Hepatic stellate cell (primary cell): ENCODE measurements at regions not wholly inside any gene's neighbourhood (a gene's known extent, or its start where the extent isn't known, plus 50 kb on each side); places are given as distances from the start of the nearest gene placed in this dataset.
"Not testable (repeated sequence)": the region's sequence is repeated elsewhere in the genome, so short reads cannot be mapped to it uniquely, and the experiment has no call there.

ENCODE experiments used
- DNase-seq: peaks from one replicate; pipeline ENCODE4 v3.0.0; 2011; ENCODE audit warnings: low spot score

GRCh38 chr2:185988907-185989306 lies 250.3 kb downstream of the FSIP2 start:
- DNase-seq, result not testable (repeated sequence)

GRCh38 chr2:185990861-185991525 lies 252.4 kb downstream of the FSIP2 start:
- DNase-seq, result no peak

GRCh38 chr2:185998562-185999070 lies 260.0 kb downstream of the FSIP2 start:
- DNase-seq, result no peak

DNA sequence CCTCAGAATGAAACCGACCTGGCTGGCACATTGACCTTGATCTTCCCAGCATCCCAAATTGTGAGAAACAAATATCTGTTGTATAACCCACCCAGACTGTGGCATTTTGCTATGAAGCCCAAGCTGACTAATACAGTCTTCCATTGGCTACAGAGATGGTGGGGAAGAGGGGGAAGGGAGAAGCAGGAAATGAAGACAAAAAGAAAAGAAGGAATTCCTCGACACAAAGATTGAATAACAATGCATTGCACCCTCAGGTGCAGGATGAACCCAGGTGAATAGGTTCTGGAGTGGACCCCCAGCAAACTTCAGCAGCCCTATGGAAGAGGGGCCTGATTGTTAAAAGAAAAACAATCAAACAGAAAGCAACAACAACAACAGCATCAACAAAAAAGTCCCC lies 270.7 kb downstream of the FSIP2 start:
- DNase-seq, result no peak

DNA sequence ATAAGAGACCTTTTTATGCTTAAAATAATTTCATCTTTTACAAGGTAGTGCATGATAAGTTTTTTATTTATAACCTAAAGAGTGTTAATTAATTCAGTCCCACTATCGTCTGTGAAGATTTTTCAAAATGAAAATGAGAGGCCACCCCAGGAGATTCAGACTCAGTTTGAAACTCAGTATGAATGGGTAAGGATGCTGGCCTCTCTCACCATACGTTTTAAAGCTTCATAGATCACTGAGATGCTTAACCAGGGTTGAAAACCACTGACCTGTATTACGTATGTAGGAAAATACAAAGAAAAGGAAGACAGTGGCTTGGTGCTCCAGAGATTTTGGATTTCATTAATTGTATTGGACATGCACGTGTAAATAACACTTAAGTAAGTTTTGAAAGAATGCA lies 278.7 kb downstream of the FSIP2 start:
- no peak for DNase-seq

GRCh38 chr2:186024921-186025320 lies 286.3 kb downstream of the FSIP2 start:
- DNase-seq, result no peak

GRCh38 chr2:186027922-186028321 lies 289.3 kb downstream of the FSIP2 start:
- DNase-seq, result no peak

DNA sequence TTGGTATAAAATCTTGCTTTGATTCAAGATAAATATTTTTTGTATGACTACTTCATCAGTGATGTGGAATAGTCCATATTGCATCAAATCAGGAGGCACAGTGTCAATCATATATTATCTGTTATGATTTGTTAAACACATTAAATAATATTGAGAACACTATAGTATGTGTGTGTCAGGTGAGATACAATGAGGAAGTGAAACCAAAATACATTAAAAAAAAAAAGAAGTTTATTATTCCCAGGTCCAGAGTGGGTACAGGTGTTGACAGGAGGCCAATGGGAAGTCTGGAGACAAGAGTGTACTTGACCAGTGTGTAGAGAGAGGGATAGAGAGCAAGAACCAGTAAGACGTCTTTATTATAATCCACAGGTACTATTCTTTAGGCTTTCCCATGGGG lies 292.6 kb downstream of the FSIP2 start:
- DNase-seq, result no peak

DNA sequence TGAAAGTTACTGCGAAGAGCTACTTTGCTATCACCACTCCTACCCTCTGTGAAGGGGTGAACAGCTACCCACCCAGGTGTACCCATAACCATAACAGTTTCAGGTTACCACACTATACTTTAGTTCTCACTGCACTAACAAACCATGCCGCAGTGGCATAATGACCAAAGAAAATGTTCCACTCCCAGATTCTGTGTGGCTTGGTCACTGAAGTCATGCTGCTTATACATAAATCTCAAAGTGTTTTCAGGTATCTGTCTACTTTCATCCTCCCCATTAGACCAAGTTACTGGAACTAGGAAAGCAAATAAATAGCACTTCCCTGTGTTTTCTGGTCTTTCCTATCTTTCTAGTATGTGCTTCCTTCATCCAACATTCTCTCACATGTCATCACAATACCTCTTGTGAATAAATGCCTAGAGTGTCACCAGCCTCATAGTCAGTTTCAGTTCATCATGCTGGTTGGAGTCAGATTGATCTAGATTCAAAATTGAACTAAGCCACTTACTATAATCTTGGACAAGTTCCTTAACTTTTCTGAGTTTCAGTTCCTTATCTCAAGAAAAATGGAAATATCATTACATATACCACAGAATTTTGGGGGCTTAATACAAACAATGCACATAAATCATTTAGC lies 293.6 kb downstream of the FSIP2 start:
- no peak for DNase-seq

- DNase-seq, result no peak
Observed at GRCh38 chr2:186032930-186033329, 294.3 kb downstream of the FSIP2 start.

- no peak for DNase-seq
Observed at GRCh38 chr2:186033541-186033940, 294.9 kb downstream of the FSIP2 start.

DNA sequence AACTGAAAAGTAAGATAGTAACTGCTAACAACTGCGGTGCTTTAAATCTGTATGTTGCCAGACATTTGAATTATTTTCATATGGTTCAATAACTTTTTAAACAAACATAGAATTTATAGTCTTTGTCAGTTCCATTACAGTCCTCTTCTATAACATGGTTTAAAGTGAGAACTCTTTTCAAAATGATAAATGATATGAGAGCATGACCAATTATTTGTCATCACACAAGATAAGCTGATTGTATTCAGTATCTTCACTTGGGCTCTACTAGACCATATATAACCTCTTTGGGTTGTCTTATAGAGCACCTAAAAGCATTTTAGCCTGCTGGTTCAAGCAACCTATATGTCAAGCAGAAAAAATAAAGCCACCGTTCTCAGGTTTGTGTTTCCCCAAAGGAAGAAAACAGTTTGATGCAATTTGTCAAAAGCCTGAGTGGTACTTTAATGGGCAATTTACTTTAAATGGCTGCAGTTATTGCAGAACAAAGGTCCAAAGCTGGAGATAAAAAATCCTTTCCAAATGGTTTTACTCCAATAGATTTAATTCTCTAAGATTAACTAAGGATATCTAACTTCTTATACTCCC lies 298.4 kb downstream of the FSIP2 start:
- DNase-seq, result no peak

DNA sequence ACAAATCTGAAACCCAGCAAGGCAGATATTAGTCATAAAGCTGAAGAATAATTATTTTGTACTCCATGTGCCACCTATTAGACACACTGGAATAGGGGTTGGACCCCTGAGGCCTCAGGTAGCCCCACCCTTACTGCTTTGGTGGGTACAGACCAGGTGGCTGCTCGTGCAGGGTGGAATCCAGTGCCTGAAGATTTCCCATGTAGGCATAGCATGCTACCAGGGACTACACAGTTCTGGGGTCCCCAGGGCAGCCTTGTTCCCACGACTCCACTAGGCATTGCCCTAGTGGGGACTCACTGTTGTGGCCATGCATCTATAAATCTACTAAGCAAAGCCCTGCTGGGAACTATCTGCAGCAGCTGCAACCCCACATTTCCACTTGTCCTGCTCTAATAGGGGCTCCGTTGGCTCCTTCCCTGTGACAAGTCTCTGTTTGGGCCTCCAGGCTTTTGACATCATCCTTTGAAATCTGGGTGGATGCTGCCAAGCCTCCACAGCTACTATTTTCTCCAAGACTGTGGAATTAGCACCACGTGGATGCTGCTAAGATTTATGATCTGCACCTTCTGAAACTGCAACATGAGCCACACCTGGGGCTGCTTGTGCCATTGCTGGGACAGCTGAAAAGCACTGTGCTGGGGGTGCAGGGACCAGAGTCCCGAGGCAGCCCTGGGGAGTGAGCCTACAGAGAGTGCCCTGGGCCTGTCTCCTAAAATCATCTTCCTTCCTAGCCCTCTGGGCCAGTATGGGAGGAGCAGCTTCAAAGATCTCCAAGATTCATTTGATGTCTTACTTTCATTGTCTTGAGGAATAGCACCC lies 303.8 kb downstream of the FSIP2 start:
- DNase-seq, result no peak

- no peak for DNase-seq
Observed at GRCh38 chr2:186044761-186045160, 306.2 kb downstream of the FSIP2 start.

GRCh38 chr2:186052930-186053329 lies 314.3 kb downstream of the FSIP2 start:
- no peak for DNase-seq

- DNase-seq, result no peak
Observed at GRCh38 chr2:186058614-186059013, 320.0 kb downstream of the FSIP2 start.

DNA sequence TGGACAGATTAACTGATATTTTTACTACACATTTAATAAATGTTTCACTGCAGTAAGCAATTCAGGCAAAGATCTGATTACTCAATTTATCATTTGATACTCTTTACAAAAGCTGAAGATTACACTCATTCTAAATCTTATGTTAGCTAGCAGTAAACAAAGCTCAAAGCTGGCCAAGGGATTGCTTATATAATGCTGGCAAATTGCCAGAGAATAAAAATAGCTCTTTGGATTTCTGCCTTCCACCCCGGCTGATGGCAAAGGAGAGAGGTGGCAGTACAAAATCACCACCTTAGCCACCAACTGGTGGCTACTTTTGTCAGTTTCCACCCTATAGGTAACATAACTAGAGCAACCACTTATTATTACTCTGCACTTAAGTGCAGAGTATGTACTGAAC lies 320.5 kb downstream of the FSIP2 start:
- DNase-seq, result no peak

DNA sequence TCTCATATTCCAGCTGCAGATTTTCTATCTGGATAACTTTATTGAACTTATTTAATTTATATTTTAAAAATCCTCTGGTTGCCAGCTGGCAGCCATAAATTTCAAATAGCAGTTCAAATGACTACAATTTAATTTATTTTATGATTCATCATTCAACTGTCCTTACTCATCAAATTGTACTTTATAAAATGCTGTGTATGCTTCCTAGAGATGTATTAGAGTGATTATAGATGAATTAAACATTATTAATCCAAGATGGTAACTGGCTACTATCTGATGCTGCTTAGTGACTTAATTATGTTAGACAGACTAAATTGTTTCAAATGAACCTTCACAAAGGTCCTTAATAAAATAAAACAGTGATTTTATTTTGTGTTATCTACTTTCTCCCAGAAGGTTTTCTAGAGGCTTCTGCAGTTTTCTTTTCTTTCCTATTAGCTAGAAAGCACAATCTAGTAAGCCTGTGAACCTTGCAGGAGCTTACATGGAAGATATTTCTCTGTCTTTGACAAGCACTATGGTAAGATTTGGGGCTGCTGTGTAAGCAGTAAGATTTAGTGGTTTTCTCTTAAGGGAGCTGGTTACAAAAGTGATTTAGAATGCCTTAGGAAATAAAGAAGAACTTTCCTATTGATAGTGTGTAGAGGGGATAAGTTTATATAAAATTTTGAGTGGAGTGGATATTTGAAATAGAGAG lies 322.3 kb downstream of the FSIP2 start:
- DNase-seq, result no peak

- DNase-seq, result no peak
Observed at GRCh38 chr2:186064507-186064906, 325.9 kb downstream of the FSIP2 start.

DNA sequence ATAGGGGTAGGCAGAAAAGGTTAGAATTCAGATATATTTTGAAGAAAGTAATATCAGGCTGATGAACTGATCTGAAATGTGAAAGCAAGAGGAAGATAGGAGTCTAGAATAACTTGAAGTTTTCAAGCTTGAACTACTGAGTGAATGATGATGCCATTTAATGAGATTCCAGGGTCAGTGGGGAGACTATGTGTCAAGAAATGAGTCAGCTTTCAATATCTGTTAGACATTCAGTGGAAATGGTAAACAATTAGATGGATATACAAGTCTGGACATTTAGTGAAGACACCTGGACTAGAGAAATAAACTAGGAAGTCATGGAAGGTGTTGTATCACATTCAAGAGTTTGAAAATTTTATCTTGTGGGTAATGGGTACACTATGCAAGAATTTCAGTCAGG lies 326.9 kb downstream of the FSIP2 start:
- no peak for DNase-seq

GRCh38 chr2:186068139-186068801 lies 329.7 kb downstream of the FSIP2 start:
- DNase-seq, result no peak
